NB4 (cell line): ENCODE measurements at regions not wholly inside any gene's neighbourhood (a gene's known extent, or its start where the extent isn't known, plus 50 kb on each side); places are given as distances from the start of the nearest gene placed in this dataset.

ENCODE experiments used
- POLR2A ChIP-seq: IDR thresholded peaks from 2 replicates; pipeline ENCODE4 v1.6.1; 2011; ENCODE audit warnings: mild to moderate bottlenecking; ENCODE audit not compliant: insufficient read length; ENCODE audit errors: extremely low read depth
- TF ChIP-seq, protein P1 (sequence below): IDR thresholded peaks from 2 replicates; pipeline ENCODE4 v1.6.1; 2011; ENCODE audit warnings: low read depth, low read length
- TF ChIP-seq, protein P2 (sequence below): IDR thresholded peaks from one replicate; pipeline ENCODE4 v1.5.1; 2012; ENCODE audit warnings: low read depth, low read length

DNA sequence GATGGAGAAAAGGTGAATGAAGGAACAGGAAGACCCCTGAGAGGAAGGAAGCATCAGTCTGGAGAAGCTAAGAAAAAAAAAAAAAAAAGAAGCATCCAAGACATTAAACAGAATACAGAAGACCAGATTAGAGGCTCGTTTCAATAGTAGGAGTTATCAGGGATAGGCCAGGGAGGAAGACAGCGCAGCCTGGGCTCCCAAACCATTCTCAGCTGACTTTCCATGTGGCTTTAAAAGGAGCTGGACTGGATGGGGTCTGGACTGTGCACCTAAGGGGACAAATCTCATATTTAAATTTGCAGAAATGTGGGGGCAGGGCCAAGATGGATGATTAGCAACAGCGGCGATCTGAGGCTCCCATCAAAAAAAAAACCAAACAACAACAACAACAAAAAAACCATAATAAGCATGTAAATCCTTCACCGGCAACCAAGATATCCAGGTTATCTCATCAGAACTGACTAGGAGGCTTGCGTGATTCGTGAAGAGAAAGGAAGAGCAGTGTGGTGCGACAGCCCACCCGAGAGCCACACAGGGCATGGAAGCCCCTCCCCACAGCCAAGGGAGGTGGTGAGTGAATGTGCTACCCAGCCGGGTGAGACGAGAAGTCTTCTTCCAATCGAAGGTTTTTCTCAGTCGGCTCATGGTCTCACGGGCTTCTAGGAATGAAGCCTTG, 114.9 kb upstream of the ADAMTS16 start:
- TF ChIP-seq, protein P1, sequence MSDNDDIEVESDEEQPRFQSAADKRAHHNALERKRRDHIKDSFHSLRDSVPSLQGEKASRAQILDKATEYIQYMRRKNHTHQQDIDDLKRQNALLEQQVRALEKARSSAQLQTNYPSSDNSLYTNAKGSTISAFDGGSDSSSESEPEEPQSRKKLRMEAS = no peak
- TF ChIP-seq POLR2A = no peak
- TF ChIP-seq, protein P2, sequence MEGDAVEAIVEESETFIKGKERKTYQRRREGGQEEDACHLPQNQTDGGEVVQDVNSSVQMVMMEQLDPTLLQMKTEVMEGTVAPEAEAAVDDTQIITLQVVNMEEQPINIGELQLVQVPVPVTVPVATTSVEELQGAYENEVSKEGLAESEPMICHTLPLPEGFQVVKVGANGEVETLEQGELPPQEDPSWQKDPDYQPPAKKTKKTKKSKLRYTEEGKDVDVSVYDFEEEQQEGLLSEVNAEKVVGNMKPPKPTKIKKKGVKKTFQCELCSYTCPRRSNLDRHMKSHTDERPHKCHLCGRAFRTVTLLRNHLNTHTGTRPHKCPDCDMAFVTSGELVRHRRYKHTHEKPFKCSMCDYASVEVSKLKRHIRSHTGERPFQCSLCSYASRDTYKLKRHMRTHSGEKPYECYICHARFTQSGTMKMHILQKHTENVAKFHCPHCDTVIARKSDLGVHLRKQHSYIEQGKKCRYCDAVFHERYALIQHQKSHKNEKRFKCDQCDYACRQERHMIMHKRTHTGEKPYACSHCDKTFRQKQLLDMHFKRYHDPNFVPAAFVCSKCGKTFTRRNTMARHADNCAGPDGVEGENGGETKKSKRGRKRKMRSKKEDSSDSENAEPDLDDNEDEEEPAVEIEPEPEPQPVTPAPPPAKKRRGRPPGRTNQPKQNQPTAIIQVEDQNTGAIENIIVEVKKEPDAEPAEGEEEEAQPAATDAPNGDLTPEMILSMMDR = no peak
